PFSK-1 (cell line): ENCODE measurements at regions not wholly inside any gene's neighbourhood (a gene's known extent, or its start where the extent isn't known, plus 50 kb on each side); places are given as distances from the start of the nearest gene placed in this dataset.

Experiments
- FOXP2 ChIP-seq: optimal IDR thresholded peaks from 2 replicates; pipeline ENCODE3; 2011; ENCODE audit warnings: borderline replicate concordance, control low read depth, inconsistent platforms; ENCODE audit not compliant: insufficient read depth; ENCODE audit errors: extremely low read length, extremely low read depth
- POLR2AphosphoS5 ChIP-seq: IDR thresholded peaks from 2 replicates; pipeline ENCODE4 v1.6.1; 2012; ENCODE audit warnings: low read depth, mild to moderate bottlenecking, control low read depth, low read length, moderate library complexity
- REST ChIP-seq, 2 experiments: IDR thresholded peaks; 2 replicates each; pipeline versions ENCODE4 v1.6.1 to v1.8.0; 2011 to 2012; ENCODE audit warnings: low read depth in 2 of 2, low read length in 2 of 2, control low read depth in 1 of 2, inconsistent platforms in 1 of 2, mild to moderate bottlenecking in 1 of 2, moderate library complexity in 1 of 2; ENCODE audit not compliant: insufficient read depth in 1 of 2
- TAF1 ChIP-seq: IDR thresholded peaks from 2 replicates; pipeline ENCODE4 v1.6.1; 2012; ENCODE audit warnings: low read length, control low read depth, borderline replicate concordance; ENCODE audit not compliant: insufficient read depth

DNA sequence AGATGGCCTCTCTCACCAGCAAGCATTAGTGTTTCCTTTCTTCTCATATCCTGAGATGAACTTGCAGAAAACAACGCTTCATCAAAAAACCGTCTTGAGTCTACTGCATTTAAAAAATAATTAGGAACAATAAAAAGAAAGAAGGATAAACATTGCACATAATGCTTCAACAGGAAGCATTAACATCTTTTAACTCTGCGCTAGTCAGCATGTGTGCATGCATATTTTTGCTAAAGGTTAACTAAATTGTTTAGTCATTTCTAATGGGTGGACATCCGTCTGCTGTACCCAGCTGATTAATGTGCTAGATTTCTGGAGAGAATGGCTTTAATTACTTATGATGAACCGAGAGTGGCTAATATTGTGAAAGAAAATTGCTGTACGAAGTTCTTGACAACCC, 349.3 kb downstream of the SOX4 start:
- TF ChIP-seq POLR2AphosphoS5 (no peak), REST (IDR thresholded peaks at IDR 0.05; ENCODE audit: insufficient read depth in 1 of 2, low read depth in 2 of 2, low read length in 2 of 2) (no peak), TAF1 (no peak), FOXP2 (no peak)
